Esophagus muscularis mucosa (tissue), 3 donors: ENCODE measurements at regions not wholly inside any gene's neighbourhood (a gene's known extent, or its start where the extent isn't known, plus 50 kb on each side); places are given as distances from the start of the nearest gene placed in this dataset.

Experiments used
- POLR2A ChIP-seq: fragments of 450-650 bp; IDR thresholded peaks from one replicate; pipeline ENCODE4 v1.6.1; 2017; ENCODE audit warnings: antibody characterized with exemption, moderate library complexity, mild to moderate bottlenecking, low read depth
- POLR2AphosphoS5 ChIP-seq, 2 donors: sonication (generic); formaldehyde crosslinking; IDR thresholded peaks; one replicate each; pipeline ENCODE4 v1.6.1; 2017; ENCODE audit warnings: antibody characterized with exemption in 2 of 2
- TF ChIP-seq, protein P1 (sequence below), 3 experiments: fragments of 200-600 bp in 2 of 3; fragments of 450-650 bp in 1 of 3; sonication (generic) in 2 of 3; IDR thresholded peaks; one replicate each; pipeline ENCODE4 v1.5.1; 2017 to 2019; ENCODE audit warnings: antibody characterized with exemption in 3 of 3, mild to moderate bottlenecking in 2 of 3, moderate library complexity in 1 of 3

DNA sequence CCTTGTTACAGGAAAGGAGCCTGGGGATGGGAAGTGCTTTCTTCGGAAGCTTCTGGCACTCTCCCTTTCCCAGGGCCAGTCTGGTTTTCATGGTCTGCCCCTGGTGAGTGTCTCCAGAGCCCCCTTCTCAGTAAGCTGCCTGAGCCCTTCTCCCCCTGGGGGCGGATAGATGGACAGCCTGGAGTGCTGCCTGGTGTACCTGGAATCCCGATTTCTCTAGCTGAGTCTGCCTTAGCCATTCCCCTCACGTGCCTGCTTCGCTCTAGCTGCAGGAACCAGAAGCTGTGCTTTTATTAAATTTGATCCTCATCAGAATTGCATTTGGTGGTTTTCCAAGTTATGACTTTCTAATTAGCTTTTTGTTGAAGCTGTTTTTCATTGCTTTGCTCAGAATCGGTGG is 152.9 kb upstream of the NAV2 start:
- TF ChIP-seq, protein P1, sequence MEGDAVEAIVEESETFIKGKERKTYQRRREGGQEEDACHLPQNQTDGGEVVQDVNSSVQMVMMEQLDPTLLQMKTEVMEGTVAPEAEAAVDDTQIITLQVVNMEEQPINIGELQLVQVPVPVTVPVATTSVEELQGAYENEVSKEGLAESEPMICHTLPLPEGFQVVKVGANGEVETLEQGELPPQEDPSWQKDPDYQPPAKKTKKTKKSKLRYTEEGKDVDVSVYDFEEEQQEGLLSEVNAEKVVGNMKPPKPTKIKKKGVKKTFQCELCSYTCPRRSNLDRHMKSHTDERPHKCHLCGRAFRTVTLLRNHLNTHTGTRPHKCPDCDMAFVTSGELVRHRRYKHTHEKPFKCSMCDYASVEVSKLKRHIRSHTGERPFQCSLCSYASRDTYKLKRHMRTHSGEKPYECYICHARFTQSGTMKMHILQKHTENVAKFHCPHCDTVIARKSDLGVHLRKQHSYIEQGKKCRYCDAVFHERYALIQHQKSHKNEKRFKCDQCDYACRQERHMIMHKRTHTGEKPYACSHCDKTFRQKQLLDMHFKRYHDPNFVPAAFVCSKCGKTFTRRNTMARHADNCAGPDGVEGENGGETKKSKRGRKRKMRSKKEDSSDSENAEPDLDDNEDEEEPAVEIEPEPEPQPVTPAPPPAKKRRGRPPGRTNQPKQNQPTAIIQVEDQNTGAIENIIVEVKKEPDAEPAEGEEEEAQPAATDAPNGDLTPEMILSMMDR (IDR thresholded peaks at IDR 0.05) = no peak
- TF ChIP-seq POLR2A (no peak), POLR2AphosphoS5 (IDR thresholded peaks at IDR 0.05) (no peak)
